Activated CD4-positive, alpha-beta T cell treated with anti-CD3 and anti-CD28 coated beads for 36 hours (primary cell): ENCODE measurements at regions not wholly inside any gene's neighbourhood (a gene's known extent, or its start where the extent isn't known, plus 50 kb on each side); places are given as distances from the start of the nearest gene placed in this dataset.

ENCODE experiments used
- ATAC-seq: fragments of 200-7000 bp; cut with Tn5 transposase; one replicate; pipeline ENCODE4 v1.10.0; 2021; ENCODE audit warnings: mild to moderate bottlenecking, moderate library complexity
- CTCF ChIA-PET: fragments of 350-600 bp; sonication (Branson Sonifier 250); formaldehyde crosslinking; loops from one replicate; lab custom pipeline; 2021; ENCODE audit warnings: antibody characterized with exemption; lab: Charles Lee
- POLR2A ChIA-PET: fragments of 350-600 bp; sonication (Branson Sonifier 250); formaldehyde crosslinking; loops from one replicate; lab custom pipeline; 2021; ENCODE audit warnings: antibody characterized with exemption, inconsistent platforms; lab: Charles Lee
- DNase-seq: peaks from one replicate; pipeline ENCODE4 v3.0.0-alpha.2; 2020
- H3K27ac Mint-ChIP-seq: one replicate; pipeline ENCODE4 v1.8.0; 2021; ENCODE audit warnings: mixed read lengths
- H3K27me3 Mint-ChIP-seq: one replicate; pipeline ENCODE4 v1.8.0; 2021; ENCODE audit warnings: mixed read lengths
- H3K36me3 Mint-ChIP-seq: one replicate; pipeline ENCODE4 v1.8.0; 2021; ENCODE audit warnings: low read depth, mixed read lengths
- H3K4me1 Mint-ChIP-seq: one replicate; pipeline ENCODE4 v1.8.0; 2021; ENCODE audit warnings: mixed read lengths
- H3K4me3 Mint-ChIP-seq: one replicate; pipeline ENCODE4 v1.8.0; 2021; ENCODE audit warnings: mild to moderate bottlenecking, moderate library complexity, mixed read lengths
- H3K9me3 Mint-ChIP-seq: one replicate; pipeline ENCODE4 v1.8.0; 2021; ENCODE audit warnings: low read depth, mixed read lengths
- intact Hi-C, 2 experiments: fragments of 100-400 bp; cut with DNase I in 1 of 2; cut with micrococcal nuclease in 1 of 2; formaldehyde crosslinking; loops; one replicate each; pipeline versions ENCODE4 v1.14.2 to v1.15.1; 2022 to 2024; cut with DNase I, micrococcal nuclease

DNA sequence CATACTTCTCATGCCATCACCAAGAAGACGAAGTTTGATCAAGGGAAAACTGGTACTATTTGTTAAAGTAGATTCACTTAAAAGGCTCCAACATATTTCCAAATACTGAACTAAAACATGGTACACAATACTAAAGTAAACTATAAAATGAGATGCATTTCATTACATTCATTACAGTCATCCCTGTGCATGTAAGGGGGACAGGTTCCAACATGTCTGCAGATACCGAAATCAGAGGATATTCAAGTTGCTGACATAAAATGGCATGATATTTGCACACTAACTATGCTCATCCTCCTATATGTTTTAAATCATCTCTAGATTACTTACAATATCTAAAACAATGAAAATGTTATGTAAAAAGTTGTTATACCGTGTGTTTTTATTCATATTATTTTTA, 893.9 kb upstream of the MANEA start:
- Mint-ChIP-seq H3K27me3 (no peaks in the 10 kb centered on the region), H3K27ac (no peak overlapping the region), H3K9me3 (no peaks in the 10 kb centered on the region), H3K4me1 (no peaks in the 10 kb centered on the region), H3K36me3 (no peaks in the 10 kb centered on the region), H3K4me3 (no peak overlapping the region)
- POLR2A ChIA-PET = no interaction called here
- DNase-seq (no peak), ATAC-seq (no peak)
- CTCF ChIA-PET = no interaction called here
- intact Hi-C loops = no loop called here

DNA sequence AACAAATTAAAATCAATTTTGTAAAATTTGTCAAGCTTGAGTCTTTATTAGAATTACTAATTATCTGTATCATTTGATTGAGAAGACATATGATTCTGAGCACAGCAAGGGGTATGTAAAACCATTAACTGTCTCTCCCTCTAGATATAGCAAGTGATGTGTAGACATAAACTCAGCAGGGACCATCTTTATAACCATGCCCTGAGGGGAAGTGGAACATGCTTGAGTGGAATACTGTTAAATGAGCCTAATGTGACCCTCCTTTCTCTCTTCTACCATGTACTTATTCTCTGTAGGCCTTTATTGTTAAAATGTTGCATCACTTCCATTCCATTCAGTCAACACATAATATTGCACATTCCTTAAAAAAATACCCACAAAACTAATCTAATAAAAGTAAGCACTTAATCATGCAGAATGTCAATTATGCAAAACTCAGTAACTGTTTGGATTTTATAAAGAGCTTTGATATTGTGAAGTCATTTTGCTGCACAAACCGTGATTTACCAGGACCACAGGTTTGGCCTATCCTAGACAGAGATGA, 896.6 kb upstream of the MANEA start:
- H3K27ac Mint-ChIP-seq = no peak overlapping the region
- CTCF ChIA-PET = interaction anchor here (0.6 kb wide), 1 partner anchor 743 kb away, joined by 3 read pairs; no protein-coding TSS in a partner anchor
- H3K27me3 Mint-ChIP-seq = no peaks in the 10 kb centered on the region
- H3K9me3 Mint-ChIP-seq = no peaks in the 10 kb centered on the region
- ATAC-seq (no peak), DNase-seq (no peak)
- POLR2A ChIA-PET = no interaction called here
- H3K4me1 Mint-ChIP-seq = no peaks in the 10 kb centered on the region
- H3K36me3 Mint-ChIP-seq = no peaks in the 10 kb centered on the region
- intact Hi-C loops = no loop called here
- H3K4me3 Mint-ChIP-seq = no peak overlapping the region

DNA sequence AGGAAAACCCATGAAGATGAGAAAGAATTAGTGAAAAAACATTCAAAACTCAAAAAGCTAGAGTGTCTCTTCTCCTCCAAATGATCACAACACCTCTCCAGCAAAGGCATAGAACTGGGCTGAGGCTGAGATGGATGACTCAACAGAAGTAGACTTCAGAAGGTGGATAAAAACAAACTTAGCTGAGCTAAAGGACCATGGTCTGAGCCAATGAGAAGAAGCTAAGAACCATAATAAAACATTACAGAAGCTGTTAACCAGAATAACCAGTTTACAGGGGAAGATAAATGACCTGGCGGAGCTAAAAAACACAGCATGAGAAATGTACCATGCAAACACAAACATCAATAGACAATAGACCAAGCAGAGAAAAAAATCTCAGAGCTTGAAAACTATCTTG, 904.1 kb upstream of the MANEA start:
- no peak for DNase-seq
- ChIA-PET POLR2A (no interaction called here), CTCF (no interaction called here)
- Mint-ChIP-seq H3K4me3 (no peak overlapping the region), H3K27ac (no peak overlapping the region), H3K27me3 (no peaks in the 10 kb centered on the region), H3K9me3 (peaks cover 17% of the 10 kb centered on the region), H3K4me1 (no peaks in the 10 kb centered on the region), H3K36me3 (no peaks in the 10 kb centered on the region)
- ATAC-seq = no peak
- intact Hi-C loops = no loop called here

DNA sequence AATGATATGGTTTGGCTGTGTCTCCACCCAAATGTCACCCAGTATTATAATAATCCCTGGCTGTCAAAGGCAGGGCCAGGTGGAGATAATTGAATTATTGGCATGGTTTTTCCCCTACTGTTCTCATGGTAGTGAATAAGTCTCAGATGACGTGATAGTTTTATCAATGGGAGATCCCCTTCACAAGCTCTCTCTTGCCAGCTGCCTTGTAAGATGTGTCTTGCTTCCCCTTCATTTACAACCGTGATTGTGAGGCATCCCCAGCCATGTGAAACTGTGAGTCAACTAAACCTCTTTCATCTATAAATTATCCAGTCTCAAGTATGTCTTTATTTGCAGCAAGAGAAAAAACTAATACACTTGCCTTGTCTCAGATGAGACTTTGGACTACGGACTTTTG, 907.3 kb upstream of the MANEA start:
- ATAC-seq (no peak), DNase-seq (no peak)
- Mint-ChIP-seq H3K4me3 (no peak overlapping the region), H3K9me3 (peaks cover 17% of the 10 kb centered on the region), H3K27me3 (no peaks in the 10 kb centered on the region), H3K4me1 (no peaks in the 10 kb centered on the region), H3K27ac (no peak overlapping the region), H3K36me3 (no peaks in the 10 kb centered on the region)
- CTCF ChIA-PET = no interaction called here
- POLR2A ChIA-PET = no interaction called here
- intact Hi-C loops = no loop called here

DNA sequence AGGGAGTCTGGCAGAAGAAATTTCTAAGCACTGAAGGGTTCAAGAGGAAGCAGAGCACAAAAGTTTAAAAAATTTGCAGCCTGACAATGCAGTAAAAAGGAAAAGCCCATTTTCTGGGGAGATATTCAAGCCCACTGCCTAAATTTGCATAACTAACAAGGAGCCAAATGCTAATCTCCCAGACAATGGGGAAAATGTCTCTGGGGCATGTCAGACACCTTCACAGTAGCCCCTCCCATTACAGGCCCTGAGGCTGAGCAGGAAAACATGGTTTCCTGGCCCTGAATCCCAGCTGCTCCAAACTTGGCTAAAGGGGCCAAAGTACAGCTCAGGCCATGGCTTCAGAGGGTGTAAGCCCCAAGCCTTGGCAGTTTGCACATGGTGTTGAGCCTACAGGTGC, 908.5 kb upstream of the MANEA start:
- ATAC-seq (no peak), DNase-seq (no peak)
- H3K4me3 Mint-ChIP-seq = no peak overlapping the region
- no peaks in the 10 kb centered on the region for H3K4me1 Mint-ChIP-seq
- ChIA-PET CTCF (no interaction called here), POLR2A (no interaction called here)
- H3K9me3 Mint-ChIP-seq = peaks cover 13% of the 10 kb centered on the region
- no peaks in the 10 kb centered on the region for H3K27me3 Mint-ChIP-seq
- intact Hi-C loops = no loop called here
- H3K27ac Mint-ChIP-seq = no peak overlapping the region
- no peaks in the 10 kb centered on the region for H3K36me3 Mint-ChIP-seq

DNA sequence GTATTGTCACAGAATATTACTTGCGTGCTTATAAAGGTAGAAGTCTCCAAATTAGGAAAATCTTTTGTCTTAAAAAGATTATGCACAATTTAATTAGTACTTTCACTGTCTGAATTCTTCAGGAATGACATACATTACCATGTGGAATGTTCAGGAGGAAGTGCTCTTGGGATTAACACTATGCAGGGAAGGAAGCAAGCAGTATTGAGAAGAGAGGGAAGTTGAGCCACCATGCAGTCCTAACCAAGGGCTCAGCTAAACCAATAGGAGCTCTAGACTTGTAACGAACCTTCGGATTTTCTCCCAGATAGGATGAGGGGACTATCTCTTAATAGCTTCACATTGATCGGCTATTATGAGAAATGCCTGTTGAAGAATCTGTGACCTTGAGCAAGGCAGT, 918.4 kb upstream of the MANEA start:
- DNase-seq (no peak), ATAC-seq (no peak)
- no peak overlapping the region for H3K4me3 Mint-ChIP-seq
- no peaks in the 10 kb centered on the region for H3K9me3 Mint-ChIP-seq
- H3K4me1 Mint-ChIP-seq = no peaks in the 10 kb centered on the region
- no peak overlapping the region for H3K27ac Mint-ChIP-seq
- no peaks in the 10 kb centered on the region for H3K27me3 Mint-ChIP-seq
- intact Hi-C loops = no loop called here
- H3K36me3 Mint-ChIP-seq = no peaks in the 10 kb centered on the region
- ChIA-PET POLR2A (no interaction called here), CTCF (no interaction called here)

DNA sequence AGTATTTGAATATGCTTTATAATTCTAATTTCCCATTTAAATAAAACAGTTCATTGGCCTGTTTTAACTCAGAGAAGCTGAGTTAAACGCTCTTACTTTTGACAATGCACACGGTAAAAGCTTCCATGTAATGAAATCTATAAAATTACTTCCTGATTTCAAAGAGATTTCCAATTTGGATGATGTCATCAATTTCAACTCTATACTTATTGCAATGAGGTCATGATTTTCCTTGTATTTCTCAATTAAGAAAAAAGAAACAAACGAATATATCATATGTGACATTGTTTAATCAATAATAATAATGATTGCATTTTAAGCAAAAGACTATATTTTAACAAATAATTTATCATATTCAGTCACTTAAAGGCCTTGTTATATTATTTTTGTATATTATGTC, 926.1 kb upstream of the MANEA start:
- CTCF ChIA-PET = no interaction called here
- no peak overlapping the region for H3K27ac Mint-ChIP-seq

DNA sequence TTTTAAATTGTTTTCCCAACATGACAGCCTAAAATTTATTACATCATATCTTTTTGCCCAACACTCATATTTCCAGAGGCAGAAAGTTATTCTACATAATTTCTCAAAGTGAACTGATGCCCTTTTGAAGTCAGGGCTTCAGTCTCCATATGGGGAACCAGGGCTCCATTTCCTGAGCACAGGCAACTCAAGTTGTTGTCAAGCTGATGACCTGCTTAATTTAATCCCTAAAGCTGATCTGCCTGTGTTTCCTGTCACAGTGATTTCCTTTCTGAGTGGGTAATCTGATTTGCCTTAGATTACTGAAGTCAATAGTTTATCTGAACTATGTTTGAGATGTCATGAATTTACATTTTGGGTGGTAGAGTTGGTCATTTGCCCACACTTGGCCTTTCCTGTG, 932.1 kb upstream of the MANEA start:
- ChIA-PET CTCF (no interaction called here), POLR2A (no interaction called here)
- Mint-ChIP-seq H3K27me3 (no peaks in the 10 kb centered on the region), H3K27ac (no peak overlapping the region), H3K4me3 (no peak overlapping the region), H3K4me1 (no peaks in the 10 kb centered on the region), H3K36me3 (no peaks in the 10 kb centered on the region), H3K9me3 (no peaks in the 10 kb centered on the region)
- intact Hi-C loops = no loop called here
- ATAC-seq (no peak), DNase-seq (no peak)

More for the DNA sequence above, 926.1 kb upstream of the MANEA start:
- Mint-ChIP-seq H3K4me3 (no peak overlapping the region), H3K36me3 (no peaks in the 10 kb centered on the region), H3K4me1 (no peaks in the 10 kb centered on the region), H3K27me3 (no peaks in the 10 kb centered on the region), H3K9me3 (peaks cover 1% of the 10 kb centered on the region)
- intact Hi-C loops = no loop called here
- POLR2A ChIA-PET = no interaction called here
- no peak for DNase-seq
- no peak for ATAC-seq

DNA sequence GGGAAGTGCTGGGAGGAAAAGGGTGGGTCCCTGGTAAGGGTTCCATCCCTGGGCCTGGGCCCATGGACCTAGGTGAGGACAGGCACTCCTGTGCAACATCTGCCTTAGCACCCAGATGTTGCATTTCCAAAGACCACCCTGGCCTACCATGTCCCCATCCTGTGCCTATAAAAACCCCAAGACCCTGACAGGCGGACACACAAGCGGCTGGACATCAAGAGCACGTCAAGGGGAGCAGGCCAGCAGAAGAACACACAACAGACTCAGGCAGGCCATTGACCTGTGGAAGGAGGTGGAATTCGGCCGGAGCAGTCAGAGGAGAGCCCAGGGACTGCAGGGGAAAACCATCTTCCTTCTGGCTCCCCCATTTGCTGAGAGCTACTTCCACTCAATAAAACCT, 937.8 kb upstream of the MANEA start:
- Mint-ChIP-seq H3K4me3 (no peak overlapping the region), H3K36me3 (no peaks in the 10 kb centered on the region), H3K4me1 (no peaks in the 10 kb centered on the region), H3K27ac (no peak overlapping the region), H3K9me3 (no peaks in the 10 kb centered on the region), H3K27me3 (no peaks in the 10 kb centered on the region)
- ATAC-seq (no peak), DNase-seq (no peak)
- ChIA-PET CTCF (no interaction called here), POLR2A (no interaction called here)
- intact Hi-C loops = no loop called here

DNA sequence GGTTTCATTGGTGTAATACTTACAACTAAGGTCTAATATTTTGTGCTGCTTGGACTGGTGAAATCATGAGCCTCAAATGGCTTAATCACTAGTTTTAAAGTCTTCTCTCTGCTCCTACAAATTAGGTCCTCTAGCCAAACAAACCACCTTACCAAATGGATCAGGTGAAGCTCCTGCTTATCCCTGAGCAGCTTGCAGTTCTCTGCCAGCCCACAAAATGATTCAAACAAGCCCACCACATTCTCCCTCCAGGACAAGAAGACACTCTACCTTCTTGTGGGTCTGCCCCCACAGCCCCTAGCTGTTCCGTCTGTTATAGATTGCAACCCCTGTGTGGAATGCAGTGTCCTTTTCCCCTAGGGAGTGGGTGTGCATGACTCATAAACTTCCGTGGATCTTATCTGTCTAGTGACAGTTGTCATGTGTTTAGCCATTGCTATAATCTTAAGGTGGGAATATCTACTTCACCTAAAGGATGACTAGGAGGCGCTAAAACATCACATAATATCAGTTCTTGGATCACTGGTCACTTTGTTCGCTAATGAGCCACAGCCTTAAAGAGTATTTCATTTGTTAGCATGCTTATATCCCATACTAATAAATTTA, 940.5 kb upstream of the MANEA start:
- CTCF ChIA-PET = no interaction called here
- H3K4me3 Mint-ChIP-seq = no peak overlapping the region

DNA sequence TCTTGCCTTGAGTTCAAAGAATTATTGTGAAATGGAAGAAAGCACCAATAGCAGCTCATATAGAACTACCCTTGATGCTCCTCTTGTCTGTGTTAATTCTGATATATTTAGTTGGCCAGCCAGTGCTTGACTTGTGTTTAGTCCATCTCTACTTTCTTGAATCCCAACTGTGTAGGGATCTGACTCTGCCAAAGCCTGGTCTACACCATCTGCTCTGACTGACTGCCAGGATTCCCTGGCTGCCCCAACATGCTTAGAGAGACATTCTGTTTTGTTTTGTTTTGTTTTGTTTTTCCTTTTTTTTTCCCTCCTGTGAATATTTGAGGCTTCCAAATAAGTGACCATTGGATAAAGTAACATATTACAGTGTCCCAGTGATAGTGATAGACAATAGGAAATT, 953.7 kb upstream of the MANEA start:
- Mint-ChIP-seq H3K36me3 (no peaks in the 10 kb centered on the region), H3K27ac (no peak overlapping the region), H3K9me3 (no peaks in the 10 kb centered on the region), H3K4me3 (no peak overlapping the region), H3K4me1 (no peaks in the 10 kb centered on the region), H3K27me3 (no peaks in the 10 kb centered on the region)
- no peak for DNase-seq
- ChIA-PET CTCF (no interaction called here), POLR2A (no interaction called here)
- no peak for ATAC-seq
- intact Hi-C loops = no loop called here

More for the DNA sequence above, 940.5 kb upstream of the MANEA start:
- POLR2A ChIA-PET = no interaction called here
- intact Hi-C loops = no loop called here
- Mint-ChIP-seq H3K36me3 (no peaks in the 10 kb centered on the region), H3K4me1 (no peaks in the 10 kb centered on the region), H3K9me3 (peaks cover 3% of the 10 kb centered on the region), H3K27ac (no peak overlapping the region), H3K27me3 (no peaks in the 10 kb centered on the region)
- DNase-seq (no peak), ATAC-seq (no peak)

DNA sequence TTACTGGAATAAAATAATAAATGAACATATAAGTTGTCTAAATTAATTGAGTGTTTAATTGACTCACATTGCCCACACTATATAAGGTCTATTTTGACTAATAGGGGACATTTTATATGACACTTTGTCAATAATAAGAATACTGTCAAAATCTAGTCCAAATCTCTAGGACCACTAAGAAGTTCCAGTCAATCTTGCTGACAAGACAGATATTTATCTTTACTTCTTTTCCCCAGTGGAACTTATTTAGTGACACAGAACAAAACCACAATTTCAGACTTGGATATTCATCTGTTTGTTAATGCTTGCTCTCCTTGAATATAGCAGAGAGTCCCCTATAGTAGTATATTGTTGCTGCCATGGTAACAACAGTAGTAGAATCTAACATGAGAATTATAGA, 954.6 kb upstream of the MANEA start:
- Mint-ChIP-seq H3K9me3 (no peaks in the 10 kb centered on the region), H3K4me1 (no peaks in the 10 kb centered on the region), H3K36me3 (no peaks in the 10 kb centered on the region), H3K27me3 (no peaks in the 10 kb centered on the region), H3K4me3 (no peak overlapping the region), H3K27ac (no peak overlapping the region)
- ChIA-PET CTCF (no interaction called here), POLR2A (no interaction called here)
- ATAC-seq (no peak), DNase-seq (no peak)
- intact Hi-C loops = no loop called here
